C4-2B (cell line): ENCODE measurements at regions not wholly inside any gene's neighbourhood (a gene's known extent, or its start where the extent isn't known, plus 50 kb on each side); places are given as distances from the start of the nearest gene placed in this dataset.

Experiments
- H3K27ac ChIP-seq: fragments of 450-650 bp; 2 replicates; pipeline ENCODE4 v1.5.1; 2017
- CTCF ChIP-seq: fragments of 450-650 bp; conservative IDR thresholded peaks from 2 replicates; pipeline ENCODE4 v1.5.1; 2017; ENCODE audit warnings: mild to moderate bottlenecking
- ZFX ChIP-seq: fragments of 450-650 bp; IDR thresholded peaks from 2 replicates; pipeline ENCODE4 v1.6.1; 2017

- TF ChIP-seq ZFX (no peak), CTCF (no peak)
- H3K27ac ChIP-seq = no peak overlapping the region
These were observed 652.9 kb downstream of the ELAVL2 start for GRCh38 chr9:23172979-23173637.

- no peak overlapping the region for H3K27ac ChIP-seq
- no peak for TF ChIP-seq CTCF
- TF ChIP-seq ZFX = no peak
These were observed 631.8 kb downstream of the ELAVL2 start for GRCh38 chr9:23194281-23194680.

GRCh38 chr9:23215688-23216087, 610.4 kb downstream of the ELAVL2 start:
- no peak overlapping the region for H3K27ac ChIP-seq
- no peak for TF ChIP-seq ZFX
- no peak for TF ChIP-seq CTCF

GRCh38 chr9:23219471-23219870, 606.6 kb downstream of the ELAVL2 start:
- TF ChIP-seq CTCF (no peak), ZFX (no peak)
- H3K27ac ChIP-seq = no peak overlapping the region

- no peak overlapping the region for H3K27ac ChIP-seq
- TF ChIP-seq CTCF = no peak
- TF ChIP-seq ZFX = no peak
These were observed 605.9 kb downstream of the ELAVL2 start for GRCh38 chr9:23220171-23220570.

GRCh38 chr9:23220957-23221356, 605.1 kb downstream of the ELAVL2 start:
- TF ChIP-seq CTCF = no peak
- no peak for TF ChIP-seq ZFX
- H3K27ac ChIP-seq = no peak overlapping the region

GRCh38 chr9:23229890-23230317, 596.1 kb downstream of the ELAVL2 start:
- TF ChIP-seq ZFX = no peak
- TF ChIP-seq CTCF = no peak

More at GRCh38 chr9:23229890-23230317, 596.1 kb downstream of the ELAVL2 start:
- no peak overlapping the region for H3K27ac ChIP-seq
